WTC11 (cell line): ENCODE measurements at regions not wholly inside any gene's neighbourhood (a gene's known extent, or its start where the extent isn't known, plus 50 kb on each side); places are given as distances from the start of the nearest gene placed in this dataset.

Source experiments
- ATAC-seq: fragments of 200-7000 bp; cut with Tn5 transposase; 2 replicates; pipeline ENCODE4 v1.10.0; 2021; ENCODE audit warnings: mild to moderate bottlenecking, moderate library complexity
- CTCF ChIA-PET: fragments of 300-600 bp; sonication (Branson Sonifier 250); formaldehyde crosslinking; loops from one replicate; lab custom pipeline; 2021; ENCODE audit warnings: antibody characterized with exemption; lab: Charles Lee
- POLR2A ChIA-PET: fragments of 350-600 bp; sonication (Branson Sonifier 250); formaldehyde crosslinking; loops from one replicate; lab custom pipeline; 2021; ENCODE audit warnings: antibody characterized with exemption; lab: Charles Lee
- DNase-seq: peaks from one replicate; pipeline ENCODE4 v3.0.0; 2021; ENCODE audit warnings: low spot score
- H3K27ac Mint-ChIP-seq: 2 replicates; pipeline ENCODE4 v1.8.0; 2021; ENCODE audit warnings: mixed read lengths
- H3K27me3 Mint-ChIP-seq: 2 replicates; pipeline ENCODE4 v1.8.0; 2021; ENCODE audit warnings: low read depth, mild to moderate bottlenecking, moderate library complexity, mixed read lengths
- H3K36me3 Mint-ChIP-seq: 2 replicates; pipeline ENCODE4 v1.8.0; 2021; ENCODE audit warnings: mixed read lengths
- H3K4me1 Mint-ChIP-seq: 2 replicates; pipeline ENCODE4 v1.8.0; 2022; ENCODE audit warnings: mixed read lengths
- H3K4me3 Mint-ChIP-seq: 2 replicates; pipeline ENCODE4 v1.8.0; 2021; ENCODE audit warnings: mild to moderate bottlenecking, moderate library complexity, mixed read lengths
- H3K9me3 Mint-ChIP-seq: 2 replicates; pipeline ENCODE4 v1.8.0; 2021; ENCODE audit warnings: mixed read lengths
- ATF2 ChIP-seq: sonication (generic); formaldehyde crosslinking; IDR thresholded peaks from 2 replicates; pipeline ENCODE4 v1.8.1; 2022; ENCODE audit warnings: low read depth, missing genetic modification reagents, borderline replicate concordance
- ATF3 ChIP-seq: sonication (generic); formaldehyde crosslinking; conservative IDR thresholded peaks from 2 replicates; pipeline ENCODE4 v1.8.1; 2022; ENCODE audit warnings: mild to moderate bottlenecking, missing genetic modification reagents
- CDX4 ChIP-seq: fragments of 250-450 bp; sonication (Bioruptor Pico); IDR thresholded peaks from 2 replicates; pipeline ENCODE4 v1.9.0; 2021; ENCODE audit warnings: moderate library complexity, mild to moderate bottlenecking, inconsistent platforms, borderline replicate concordance
- CREB1 ChIP-seq: sonication (generic); formaldehyde crosslinking; IDR thresholded peaks from 2 replicates; pipeline ENCODE4 v1.8.0; 2023; ENCODE audit warnings: mild to moderate bottlenecking, missing genetic modification reagents
- CTCF ChIP-seq: fragments of 200-600 bp; IDR thresholded peaks from 2 replicates; pipeline ENCODE4 v1.8.0; 2022; ENCODE audit warnings: antibody characterized with exemption
- ELF4 ChIP-seq: sonication (generic); formaldehyde crosslinking; IDR thresholded peaks from 2 replicates; pipeline ENCODE4 v1.8.1; 2022; ENCODE audit warnings: low read depth, mild to moderate bottlenecking, moderate library complexity, missing genetic modification reagents
- ESRRA ChIP-seq: sonication (generic); formaldehyde crosslinking; IDR thresholded peaks from 2 replicates; pipeline ENCODE4 v1.8.1; 2022; ENCODE audit warnings: mild to moderate bottlenecking, missing genetic modification reagents, borderline replicate concordance
- FOXK1 ChIP-seq: sonication (generic); formaldehyde crosslinking; IDR thresholded peaks from 2 replicates; pipeline ENCODE4 v1.8.0; 2022; ENCODE audit warnings: mild to moderate bottlenecking, moderate library complexity, missing genetic modification reagents
- GTF2I ChIP-seq: fragments of 250-450 bp; sonication (Bioruptor Pico); conservative IDR thresholded peaks from 2 replicates; pipeline ENCODE4 v1.4.0; 2021; ENCODE audit warnings: mild to moderate bottlenecking
- KAT7 ChIP-seq: sonication (generic); formaldehyde crosslinking; IDR thresholded peaks from 2 replicates; pipeline ENCODE4 v1.8.1; 2023; ENCODE audit warnings: missing genetic modification reagents, mild to moderate bottlenecking, borderline replicate concordance
- NR3C1 ChIP-seq: sonication (generic); formaldehyde crosslinking; conservative IDR thresholded peaks from 2 replicates; pipeline ENCODE4 v1.8.1; 2023; ENCODE audit warnings: low read depth, mild to moderate bottlenecking, missing genetic modification reagents
- PREB ChIP-seq: sonication (generic); formaldehyde crosslinking; IDR thresholded peaks from 2 replicates; pipeline ENCODE4 v1.8.1; 2022; ENCODE audit warnings: mild to moderate bottlenecking, missing genetic modification reagents, moderate library complexity, borderline replicate concordance
- PRRX2 ChIP-seq: fragments of 250-450 bp; sonication (Bioruptor Pico); IDR thresholded peaks from 2 replicates; pipeline ENCODE4 v1.8.0; 2021; ENCODE audit warnings: mild to moderate bottlenecking
- SMAD3 ChIP-seq: sonication (generic); formaldehyde crosslinking; IDR thresholded peaks from 2 replicates; pipeline ENCODE4 v1.8.0; 2022; ENCODE audit warnings: missing genetic modification reagents, mild to moderate bottlenecking, borderline replicate concordance
- SMAD4 ChIP-seq: sonication (generic); formaldehyde crosslinking; IDR thresholded peaks from 2 replicates; pipeline ENCODE4 v1.8.0; 2022; ENCODE audit warnings: mild to moderate bottlenecking, missing genetic modification reagents
- SP1 ChIP-seq: sonication (generic); formaldehyde crosslinking; conservative IDR thresholded peaks from 2 replicates; pipeline ENCODE4 v1.8.1; 2022; ENCODE audit warnings: missing genetic modification reagents
- TEAD4 ChIP-seq: sonication (generic); formaldehyde crosslinking; IDR thresholded peaks from 2 replicates; pipeline ENCODE4 v1.8.0; 2022; ENCODE audit warnings: mild to moderate bottlenecking, missing genetic modification reagents
- ZNF232 ChIP-seq: sonication (generic); formaldehyde crosslinking; IDR thresholded peaks from 2 replicates; pipeline ENCODE4 v1.8.0; 2022; ENCODE audit warnings: mild to moderate bottlenecking, missing genetic modification reagents
- ZNF416 ChIP-seq: fragments of 250-450 bp; sonication (Bioruptor Pico); IDR thresholded peaks from 2 replicates; pipeline ENCODE4 v1.9.0; 2021; ENCODE audit warnings: mild to moderate bottlenecking, inconsistent platforms
- ZNF425 ChIP-seq: fragments of 250-450 bp; sonication (Bioruptor Pico); conservative IDR thresholded peaks from 2 replicates; pipeline ENCODE4 v1.9.0; 2021; ENCODE audit warnings: mild to moderate bottlenecking
- ZNF512 ChIP-seq: sonication (generic); formaldehyde crosslinking; IDR thresholded peaks from 2 replicates; pipeline ENCODE4 v1.8.1; 2022; ENCODE audit warnings: missing genetic modification reagents, borderline replicate concordance
- ZSCAN18 ChIP-seq: fragments of 250-450 bp; sonication (Bioruptor Pico); IDR thresholded peaks from 2 replicates; pipeline ENCODE4 v2.1.2; 2022; ENCODE audit warnings: mild to moderate bottlenecking, moderate library complexity

GRCh38 chr21:35394049-35394448 is 344.9 kb upstream of the RUNX1 start (continued):
- TF ChIP-seq ZNF512 (CRISPR knock-in tag) (no peak), CDX4 (CRISPR knock-in tag) (no peak), SMAD3 (CRISPR knock-in tag) (no peak), ESRRA (no peak), ZNF416 (no peak), NR3C1 (CRISPR knock-in tag) (no peak)

- Mint-ChIP-seq H3K4me3 (no peak overlapping the region), H3K27me3 (0 out of 2 replicates have a peak, but pooled peaks cover 2% of the 10 kb centered on the region), H3K27ac (no peak overlapping the region), H3K36me3 (no peaks in the 10 kb centered on the region), H3K4me1 (no peaks in the 10 kb centered on the region), H3K9me3 (peaks cover 22% of the 10 kb centered on the region)
- ChIA-PET CTCF (interaction anchor here (0.7 to 1.2 kb wide), 2 partner anchors 81 to 645 kb away, joined by 4 read pairs; no protein-coding TSS in a partner anchor), POLR2A (interaction anchor here (0.6 kb wide), 1 partner anchor 257 kb away, joined by 3 read pairs; no protein-coding TSS in a partner anchor)
- ATAC-seq, result no peak
- DNase-seq, result no peak
- no peak for TF ChIP-seq SMAD4 (CRISPR knock-in tag)
- no peak for TF ChIP-seq CTCF
- TF ChIP-seq ELF4 (CRISPR knock-in tag), result no peak
- no peak for TF ChIP-seq ZSCAN18 (CRISPR knock-in tag)
- TF ChIP-seq KAT7 (CRISPR knock-in tag), result no peak
- TF ChIP-seq CREB1 (CRISPR knock-in tag), result no peak
- no peak for TF ChIP-seq GTF2I (CRISPR knock-in tag)
Observed at GRCh38 chr21:35390013-35390776, 341.1 kb upstream of the RUNX1 start.

- Mint-ChIP-seq H3K4me3 (no peak overlapping the region), H3K36me3 (no peaks in the 10 kb centered on the region), H3K27ac (no peak overlapping the region), H3K27me3 (no peaks in the 10 kb centered on the region), H3K9me3 (peaks cover 15% of the 10 kb centered on the region), H3K4me1 (peaks cover 5% of the 10 kb centered on the region)
- DNase-seq (no peak), ATAC-seq (no peak)
- ChIA-PET POLR2A (no interaction called here), CTCF (no interaction called here)
- TF ChIP-seq PRRX2 (no peak), ZNF232 (CRISPR knock-in tag) (no peak), SP1 (CRISPR knock-in tag) (no peak), PREB (CRISPR knock-in tag) (no peak), ZNF425 (CRISPR knock-in tag) (no peak), GTF2I (CRISPR knock-in tag) (no peak), ATF3 (CRISPR knock-in tag) (no peak), TEAD4 (CRISPR knock-in tag) (no peak), FOXK1 (CRISPR knock-in tag) (no peak), ATF2 (CRISPR knock-in tag) (no peak)
Observed at GRCh38 chr21:35386491-35387079, 337.5 kb upstream of the RUNX1 start.
